T-helper 2 cell (primary cell): ENCODE measurements at regions not wholly inside any gene's neighbourhood (a gene's known extent, or its start where the extent isn't known, plus 50 kb on each side); places are given as distances from the start of the nearest gene placed in this dataset.

Experiments used
- DNase-seq, 5 experiments: peaks; one replicate each; pipeline versions ENCODE4 v3.0.0 to v3.0.0-alpha.2; 2012 to 2022

- no peak for DNase-seq
Measured at GRCh38 chr11:71119656-71120269, 132.6 kb downstream of the SHANK2 start.

GRCh38 chr11:71118671-71119250 is 133.6 kb downstream of the SHANK2 start:
- DNase-seq, result no peak

DNA sequence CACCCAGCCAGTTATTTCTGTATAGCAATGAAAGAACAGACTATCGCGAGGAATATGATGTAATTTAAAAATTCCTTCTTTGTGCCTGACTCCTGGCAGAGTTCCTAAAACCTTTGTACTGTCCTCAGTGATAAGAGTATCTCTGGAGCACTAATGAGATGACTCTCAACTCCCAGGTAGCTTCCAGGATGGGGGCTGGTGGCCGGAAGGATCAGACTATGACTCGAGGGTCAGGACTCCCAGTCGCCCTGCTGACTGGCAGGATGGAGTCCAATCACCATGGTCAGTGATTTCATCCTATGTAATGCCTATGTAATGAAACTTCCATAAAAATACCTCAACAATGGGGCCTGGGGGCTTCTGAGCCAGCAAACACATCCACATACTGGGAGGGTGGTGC is 135.1 kb downstream of the SHANK2 start:
- no peak for DNase-seq

- DNase-seq, result no peak
Measured at GRCh38 chr11:71116693-71117040, 135.7 kb downstream of the SHANK2 start.

- no peak for DNase-seq
Measured at GRCh38 chr11:71115770-71116692, 136.3 kb downstream of the SHANK2 start.

GRCh38 chr11:71114124-71114851 is 138.1 kb downstream of the SHANK2 start:
- DNase-seq, result peak in 1 of 5 experiments; percentile 77

DNA sequence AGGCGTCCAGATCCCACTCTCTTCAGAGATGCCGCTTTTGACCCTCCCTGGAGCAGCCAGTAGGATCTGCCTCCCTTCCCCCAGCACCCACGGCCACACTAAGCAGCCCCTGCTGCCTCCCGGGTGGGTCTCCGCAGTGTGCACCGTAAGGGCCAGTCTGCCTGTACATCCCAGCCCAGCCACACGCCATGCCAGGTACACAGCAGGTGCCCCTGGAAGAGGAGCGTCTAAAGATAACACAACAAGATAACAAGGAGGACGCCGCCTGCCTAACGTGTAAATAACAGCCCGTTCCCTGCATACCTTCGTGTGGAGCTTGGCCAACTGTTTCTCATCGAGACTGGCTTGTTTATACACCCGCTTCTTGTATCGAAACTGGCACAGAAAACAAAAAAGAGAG is 139.4 kb downstream of the SHANK2 start:
- DNase-seq, result no peak

- DNase-seq, result no peak
Measured at GRCh38 chr11:71112454-71112853, 139.9 kb downstream of the SHANK2 start.

GRCh38 chr11:71109586-71109985 is 142.8 kb downstream of the SHANK2 start:
- DNase-seq, result no peak

DNA sequence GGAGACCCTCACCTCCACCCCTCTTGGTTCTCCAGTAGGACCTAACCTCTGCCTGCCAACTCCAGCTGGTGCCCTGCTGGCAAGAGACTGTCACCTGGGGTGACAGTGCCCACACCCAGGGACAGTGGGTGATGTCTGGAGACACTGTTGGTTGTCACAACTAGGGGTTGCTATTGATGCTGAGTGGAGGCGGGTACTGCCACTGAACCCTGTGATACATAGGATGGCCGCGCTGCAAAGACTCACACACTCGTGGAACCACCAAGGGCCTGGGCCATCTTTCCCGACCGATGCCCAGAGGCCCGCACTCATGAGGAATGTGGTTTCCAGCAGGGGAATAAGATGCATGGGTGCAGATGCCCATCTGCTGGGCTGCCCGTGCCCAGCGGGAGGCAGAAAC is 143.2 kb downstream of the SHANK2 start:
- DNase-seq, result no peak

DNA sequence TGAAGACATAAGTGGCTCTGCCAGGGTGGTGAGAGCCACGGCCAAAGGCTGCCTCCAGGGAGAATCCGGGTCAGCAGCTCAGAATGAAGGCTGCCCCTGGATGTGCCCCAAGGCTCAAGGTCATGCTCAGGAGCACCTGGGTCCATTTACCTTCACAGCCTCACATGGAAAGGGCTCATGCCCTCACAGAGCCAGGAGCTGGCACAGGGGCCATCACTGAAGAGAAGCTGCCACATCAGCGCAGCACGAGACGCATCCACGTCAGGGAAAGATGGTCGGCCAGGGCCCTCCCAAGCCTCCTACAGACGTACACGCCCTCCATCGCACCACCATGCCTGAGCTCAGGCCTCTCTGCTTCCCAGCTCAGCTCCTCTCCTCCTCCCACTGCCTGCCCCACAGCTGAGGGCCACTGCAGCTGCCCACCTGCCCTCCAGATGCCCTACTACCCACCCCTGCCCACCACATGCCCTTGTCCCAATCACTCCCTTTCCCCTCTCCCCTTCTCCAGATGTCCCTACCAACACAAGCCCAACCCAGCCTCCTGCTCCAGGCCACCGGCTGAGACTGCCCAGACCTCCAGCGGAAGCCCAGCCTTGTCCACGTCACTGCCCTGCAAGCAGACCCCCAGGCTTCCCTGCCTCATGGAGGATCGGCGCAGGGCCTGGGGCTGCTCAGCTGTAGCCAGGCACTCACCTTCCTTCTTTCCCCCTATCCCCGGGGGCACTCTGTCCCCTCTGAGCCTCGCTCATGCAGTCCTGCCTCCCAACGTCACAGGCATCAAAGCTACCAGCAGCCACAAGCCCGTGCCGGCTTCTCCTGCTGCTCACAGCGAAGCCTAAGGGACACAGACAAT is 144.1 kb downstream of the SHANK2 start:
- DNase-seq, result no peak

DNA sequence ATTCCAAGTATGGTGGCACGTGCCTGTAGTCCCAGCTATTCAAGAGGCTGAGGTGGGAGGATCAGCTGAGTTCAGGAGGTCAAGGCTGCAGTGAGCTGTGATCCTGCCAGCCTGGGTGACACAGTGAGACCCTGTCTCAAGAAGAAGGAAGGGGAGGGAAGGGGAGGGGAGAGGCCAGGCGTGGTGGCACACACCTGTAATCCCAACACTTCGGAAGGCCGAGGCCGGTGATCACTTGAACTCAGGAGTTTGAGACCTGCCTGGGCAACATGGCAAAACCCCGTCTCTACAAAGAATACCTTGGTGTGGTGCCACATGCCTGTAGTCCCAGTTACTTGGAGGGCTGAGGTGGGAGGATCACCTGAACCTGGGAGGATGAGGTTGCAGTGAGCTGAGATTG is 145.7 kb downstream of the SHANK2 start:
- no peak for DNase-seq

- DNase-seq, result no peak
Measured at GRCh38 chr11:71103266-71103665, 149.1 kb downstream of the SHANK2 start.

DNA sequence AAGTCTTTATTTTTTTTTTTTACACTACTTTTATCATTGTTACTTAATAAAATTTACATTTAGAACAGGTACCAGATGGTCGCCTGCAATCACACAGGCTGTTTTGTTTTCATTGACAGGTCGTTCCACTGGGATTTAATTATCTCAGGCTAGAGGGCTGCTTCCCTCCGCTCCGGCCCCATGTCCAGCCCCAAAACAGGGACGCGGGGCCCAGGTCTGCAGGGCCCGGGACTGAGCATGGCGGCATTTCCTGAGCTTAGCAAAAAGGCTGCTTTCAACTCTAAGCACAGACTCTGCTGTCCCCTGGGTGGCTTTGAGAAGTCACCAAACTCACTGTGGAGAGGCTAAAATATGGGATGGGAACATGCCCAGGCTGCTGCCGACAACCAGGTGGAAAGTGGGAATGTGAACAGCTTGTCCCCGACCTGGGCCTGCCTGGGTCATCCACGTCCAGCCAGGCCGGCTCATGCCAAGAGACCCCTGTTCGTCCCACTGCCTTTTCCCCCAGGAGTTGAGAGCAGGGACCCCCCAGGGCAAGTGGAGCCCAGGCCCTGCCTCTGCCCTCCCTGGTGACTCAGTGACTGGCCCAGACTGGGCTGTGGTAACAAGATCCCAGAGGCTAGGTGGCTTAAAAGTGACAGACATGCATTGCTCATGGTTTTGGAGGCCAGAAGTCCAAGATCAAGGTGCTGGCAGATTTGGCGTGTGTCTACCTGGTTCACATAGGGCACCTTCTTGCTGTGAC is 150.0 kb downstream of the SHANK2 start:
- DNase-seq, result no peak

GRCh38 chr11:71101606-71102005 is 150.8 kb downstream of the SHANK2 start:
- DNase-seq, result no peak

- no peak for DNase-seq
Measured at GRCh38 chr11:71101046-71101445, 151.3 kb downstream of the SHANK2 start.

- no peak for DNase-seq
Measured at GRCh38 chr11:71098776-71099175, 153.6 kb downstream of the SHANK2 start.

GRCh38 chr11:71097506-71098240 is 154.7 kb downstream of the SHANK2 start:
- DNase-seq, result no peak

DNA sequence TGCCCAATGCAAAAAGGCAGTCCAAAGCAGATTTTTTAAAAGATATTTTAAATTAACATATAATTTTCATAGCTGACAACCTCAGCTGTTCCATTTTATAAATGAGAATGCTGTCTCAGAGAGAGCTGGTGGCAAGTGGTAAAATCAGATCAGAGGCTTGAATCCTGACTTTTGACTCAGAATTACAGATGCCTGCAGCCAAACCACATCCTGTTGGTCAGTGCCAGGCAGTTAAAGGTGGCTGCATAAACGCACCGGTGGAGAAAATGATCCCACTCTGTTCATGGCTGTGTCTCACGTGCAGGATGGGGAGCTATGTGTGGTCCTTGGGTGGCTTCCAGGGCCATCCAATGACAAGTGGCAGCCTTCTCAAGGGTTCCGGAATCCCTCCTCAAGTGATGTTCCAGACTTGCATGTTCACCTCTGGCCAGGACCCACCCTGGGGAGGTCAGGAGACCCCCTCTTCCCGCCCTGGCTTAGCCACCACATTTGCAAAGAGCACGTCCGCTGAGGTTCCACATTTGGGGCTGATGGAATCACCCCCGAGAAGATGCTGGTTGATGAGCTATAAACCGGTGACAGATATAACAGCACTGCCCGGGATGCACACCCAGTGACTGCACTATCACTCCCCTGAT is 155.5 kb downstream of the SHANK2 start:
- no peak for DNase-seq

DNA sequence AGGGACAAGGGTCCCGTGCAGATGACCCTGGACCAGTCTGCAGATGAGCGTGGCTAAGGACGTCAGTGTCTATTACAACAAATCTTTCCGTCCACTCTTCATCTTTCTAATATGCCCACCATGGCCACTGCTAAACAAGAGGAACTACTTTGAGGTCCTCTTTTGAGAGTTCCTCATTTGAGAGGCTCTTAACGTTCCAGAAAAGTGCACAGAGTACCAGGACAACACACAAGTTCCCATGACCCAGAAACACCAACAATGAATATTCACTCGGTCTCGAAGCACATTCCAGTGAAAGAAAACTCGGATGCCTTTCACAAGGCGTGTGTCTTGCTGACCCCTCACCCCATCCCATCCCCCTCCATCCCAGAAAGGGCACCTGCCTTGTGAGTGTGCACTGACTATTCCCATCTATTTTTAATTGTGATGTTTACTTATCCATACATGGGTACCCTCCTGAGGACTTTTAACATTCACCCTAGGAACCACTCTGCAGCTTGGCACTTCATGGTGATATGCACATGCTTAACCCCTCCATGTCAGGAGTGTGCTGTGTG is 157.0 kb downstream of the SHANK2 start:
- DNase-seq, result no peak
